ENCODE measurements at regions not wholly inside any gene's neighbourhood (a gene's known extent, or its start where the extent isn't known, plus 50 kb on each side); places are given as distances from the start of the nearest gene placed in this dataset.
"Not testable (repeated sequence)": the region's sequence is repeated elsewhere in the genome, so short reads cannot be mapped to it uniquely, and the experiment has no call there.

GRCh38 chr17:71593078-71593477, 527.7 kb upstream of the SOX9 start:
- TF ChIP-seq POLR2AphosphoS5 (IDR thresholded peaks at IDR 0.05; ENCODE audit: low read depth, low read length) (no peak), TAF1 (IDR thresholded peaks at IDR 0.05; ENCODE audit: borderline replicate concordance, low read depth, low read length) (no peak), POLR2A (IDR thresholded peaks at IDR 0.05; ENCODE audit: low read depth, low read length) (no peak)
- DNase-seq (ENCODE audit: insufficient read length) (no peak), FAIRE-seq (no peak)

GRCh38 chr17:71599583-71599982, 521.2 kb upstream of the SOX9 start:
- FAIRE-seq; DNase-seq (ENCODE audit: insufficient read length): not testable (repeated sequence)

GRCh38 chr17:71600137-71600789, 520.6 kb upstream of the SOX9 start:
- no peak for FAIRE-seq
- no peak for DNase-seq (ENCODE audit: insufficient read length)
- TF ChIP-seq TAF1 (IDR thresholded peaks at IDR 0.05; ENCODE audit: borderline replicate concordance, low read depth, low read length): no peak
- no peak for TF ChIP-seq POLR2A (IDR thresholded peaks at IDR 0.05; ENCODE audit: low read depth, low read length)
- TF ChIP-seq POLR2AphosphoS5 (IDR thresholded peaks at IDR 0.05; ENCODE audit: low read depth, low read length): no peak

GRCh38 chr17:71601894-71602504, 518.8 kb upstream of the SOX9 start:
- DNase-seq (ENCODE audit: insufficient read length) (no peak), FAIRE-seq (no peak)
- TF ChIP-seq POLR2AphosphoS5 (IDR thresholded peaks at IDR 0.05; ENCODE audit: low read depth, low read length) (no peak), TAF1 (IDR thresholded peaks at IDR 0.05; ENCODE audit: borderline replicate concordance, low read depth, low read length) (no peak), POLR2A (IDR thresholded peaks at IDR 0.05; ENCODE audit: low read depth, low read length) (no peak)

GRCh38 chr17:71613996-71614395, 506.8 kb upstream of the SOX9 start:
- FAIRE-seq (no peak), DNase-seq (ENCODE audit: insufficient read length) (no peak)
- TF ChIP-seq POLR2A (IDR thresholded peaks at IDR 0.05; ENCODE audit: low read depth, low read length) (no peak), POLR2AphosphoS5 (IDR thresholded peaks at IDR 0.05; ENCODE audit: low read depth, low read length) (no peak), TAF1 (IDR thresholded peaks at IDR 0.05; ENCODE audit: borderline replicate concordance, low read depth, low read length) (no peak)

- no peak for FAIRE-seq
- TF ChIP-seq POLR2A (IDR thresholded peaks at IDR 0.05; ENCODE audit: low read depth, low read length): no peak
- no peak for TF ChIP-seq TAF1 (IDR thresholded peaks at IDR 0.05; ENCODE audit: borderline replicate concordance, low read depth, low read length)
- TF ChIP-seq POLR2AphosphoS5 (IDR thresholded peaks at IDR 0.05; ENCODE audit: low read depth, low read length): no peak
- no peak for DNase-seq (ENCODE audit: insufficient read length)
These were observed 505.0 kb upstream of the SOX9 start for GRCh38 chr17:71615820-71616219.

- DNase-seq (ENCODE audit: insufficient read length); FAIRE-seq: not testable (repeated sequence)
These were observed 503.1 kb upstream of the SOX9 start for GRCh38 chr17:71617767-71618166.

- no peak for FAIRE-seq
- TF ChIP-seq TAF1 (IDR thresholded peaks at IDR 0.05; ENCODE audit: borderline replicate concordance, low read depth, low read length) (no peak), POLR2A (IDR thresholded peaks at IDR 0.05; ENCODE audit: low read depth, low read length) (no peak), POLR2AphosphoS5 (IDR thresholded peaks at IDR 0.05; ENCODE audit: low read depth, low read length) (no peak)
These were observed 495.5 kb upstream of the SOX9 start for GRCh38 chr17:71625330-71625729.

GRCh38 chr17:71628306-71628705, 492.5 kb upstream of the SOX9 start:
- FAIRE-seq (no peak), DNase-seq (ENCODE audit: insufficient read length) (no peak)
- TF ChIP-seq POLR2A (IDR thresholded peaks at IDR 0.05; ENCODE audit: low read depth, low read length) (no peak), POLR2AphosphoS5 (IDR thresholded peaks at IDR 0.05; ENCODE audit: low read depth, low read length) (no peak), TAF1 (IDR thresholded peaks at IDR 0.05; ENCODE audit: borderline replicate concordance, low read depth, low read length) (no peak)

More at GRCh38 chr17:71625330-71625729, 495.5 kb upstream of the SOX9 start:
- no peak for DNase-seq (ENCODE audit: insufficient read length)

GRCh38 chr17:71631483-71631882, 489.3 kb upstream of the SOX9 start:
- no peak for FAIRE-seq
- no peak for DNase-seq (ENCODE audit: insufficient read length)
- TF ChIP-seq POLR2AphosphoS5 (IDR thresholded peaks at IDR 0.05; ENCODE audit: low read depth, low read length): no peak
- no peak for TF ChIP-seq POLR2A (IDR thresholded peaks at IDR 0.05; ENCODE audit: low read depth, low read length)
- TF ChIP-seq TAF1 (IDR thresholded peaks at IDR 0.05; ENCODE audit: borderline replicate concordance, low read depth, low read length): no peak

GRCh38 chr17:71632328-71632727, 488.5 kb upstream of the SOX9 start:
- FAIRE-seq (no peak), DNase-seq (ENCODE audit: insufficient read length) (no peak)
- TF ChIP-seq TAF1 (IDR thresholded peaks at IDR 0.05; ENCODE audit: borderline replicate concordance, low read depth, low read length) (no peak), POLR2A (IDR thresholded peaks at IDR 0.05; ENCODE audit: low read depth, low read length) (no peak), POLR2AphosphoS5 (IDR thresholded peaks at IDR 0.05; ENCODE audit: low read depth, low read length) (no peak)

- no peak for TF ChIP-seq TAF1 (IDR thresholded peaks at IDR 0.05; ENCODE audit: borderline replicate concordance, low read depth, low read length)
- TF ChIP-seq POLR2AphosphoS5 (IDR thresholded peaks at IDR 0.05; ENCODE audit: low read depth, low read length): no peak
- no peak for TF ChIP-seq POLR2A (IDR thresholded peaks at IDR 0.05; ENCODE audit: low read depth, low read length)
- DNase-seq (ENCODE audit: insufficient read length) (no peak), FAIRE-seq (no peak)
These were observed 487.4 kb upstream of the SOX9 start for GRCh38 chr17:71633391-71633849.
